H1 (cell line): ENCODE measurements at regions not wholly inside any gene's neighbourhood (a gene's known extent, or its start where the extent isn't known, plus 50 kb on each side); places are given as distances from the start of the nearest gene placed in this dataset.
A peak's percentile ranks its signal among the peaks of the same experiment; 100 is the strongest.

Experiments
- BACH1 ChIP-seq: IDR thresholded peaks from 2 replicates; pipeline ENCODE4 v1.6.1; 2012; ENCODE audit warnings: low read length, improper control_type of control experiment
- BCL11A ChIP-seq, 2 experiments: IDR thresholded peaks; one replicate each; pipeline ENCODE4 v1.6.1; 2011; ENCODE audit warnings: low read depth in 2 of 2, low read length in 2 of 2, mild to moderate bottlenecking in 2 of 2
- BRCA1 ChIP-seq: IDR thresholded peaks from 2 replicates; pipeline ENCODE4 v1.6.1; 2012; ENCODE audit warnings: low read depth, low read length, improper control_type of control experiment
- CBX5 ChIP-seq: fragments of 300-800, 300-1000 bp; sonication (generic); IDR thresholded peaks from 2 replicates; pipeline ENCODE4 v1.7.1; 2016; ENCODE audit warnings: antibody characterized with exemption, low read length, low read depth
- CEBPB ChIP-seq: IDR thresholded peaks from 2 replicates; pipeline ENCODE4 v1.6.1; 2012; ENCODE audit warnings: low read depth, low read length
- CHD1 ChIP-seq: IDR thresholded peaks from 2 replicates; pipeline ENCODE4 v1.6.1; 2012; ENCODE audit warnings: low read depth, low read length, improper control_type of control experiment
- CHD2 ChIP-seq: IDR thresholded peaks from 2 replicates; pipeline ENCODE4 v1.6.1; 2012; ENCODE audit warnings: low read length, improper control_type of control experiment
- CREB1 ChIP-seq: IDR thresholded peaks from 2 replicates; pipeline ENCODE4 v1.6.1; 2012; ENCODE audit warnings: inconsistent platforms
- EGR1 ChIP-seq: IDR thresholded peaks from 2 replicates; pipeline ENCODE4 v1.6.1; 2011; ENCODE audit warnings: low read depth, low read length, borderline replicate concordance
- EP300 ChIP-seq, 2 experiments: IDR thresholded peaks; 1 replicate in 1 of 2; 2 replicates in 1 of 2; pipeline ENCODE4 v1.6.1; 2011 to 2012; ENCODE audit warnings: low read depth in 2 of 2, low read length in 2 of 2, mild to moderate bottlenecking in 2 of 2, borderline replicate concordance in 1 of 2, inconsistent platforms in 1 of 2, moderate library complexity in 1 of 2
- FOSL1 ChIP-seq: IDR thresholded peaks from 2 replicates; pipeline ENCODE4 v1.6.1; 2011; ENCODE audit warnings: mild to moderate bottlenecking, low read depth, low read length, moderate library complexity; ENCODE audit not compliant: insufficient read depth
- GABPA ChIP-seq: IDR thresholded peaks from 2 replicates; pipeline ENCODE4 v1.6.1; 2011; ENCODE audit warnings: mild to moderate bottlenecking, low read length, moderate library complexity, borderline replicate concordance; ENCODE audit not compliant: insufficient read depth
- GTF2F1 ChIP-seq: IDR thresholded peaks from 2 replicates; pipeline ENCODE4 v1.6.1; 2012; ENCODE audit warnings: low read depth, low read length, improper control_type of control experiment, borderline replicate concordance
- JUND ChIP-seq: IDR thresholded peaks from 2 replicates; pipeline ENCODE4 v1.6.1; 2011; ENCODE audit warnings: mild to moderate bottlenecking, improper control_type of control experiment, low read length
- MAFK ChIP-seq: IDR thresholded peaks from 2 replicates; pipeline ENCODE4 v1.6.1; 2012; ENCODE audit warnings: low read depth, mild to moderate bottlenecking, improper control_type of control experiment, low read length
- MAX ChIP-seq: IDR thresholded peaks from 2 replicates; pipeline ENCODE4 v1.6.1; 2012; ENCODE audit warnings: inconsistent platforms
- PHF8 ChIP-seq: fragments of 200-600 bp; sonication (generic); conservative IDR thresholded peaks from 2 replicates; pipeline ENCODE4 v1.7.1; 2012; ENCODE audit warnings: low read depth, mild to moderate bottlenecking, inconsistent platforms, low read length, moderate library complexity
- RAD21 ChIP-seq, 2 experiments: IDR thresholded peaks in 1 of 2; conservative IDR thresholded peaks in 1 of 2; 2 replicates each; pipeline ENCODE4 v1.6.1; 2011; ENCODE audit warnings: low read depth in 2 of 2, low read length in 2 of 2, improper control_type of control experiment in 1 of 2, inconsistent platforms in 1 of 2, mild to moderate bottlenecking in 1 of 2, moderate library complexity in 1 of 2
- SIX5 ChIP-seq: IDR thresholded peaks from 2 replicates; pipeline ENCODE4 v1.6.1; 2011; ENCODE audit warnings: mild to moderate bottlenecking, low read depth, low read length
- SP1 ChIP-seq: IDR thresholded peaks from 2 replicates; pipeline ENCODE4 v1.6.1; 2011; ENCODE audit warnings: low read depth, low read length
- SP4 ChIP-seq: IDR thresholded peaks from 2 replicates; pipeline ENCODE4 v1.6.1; 2012; ENCODE audit warnings: low read length, inconsistent platforms
- SRF ChIP-seq: IDR thresholded peaks from 2 replicates; pipeline ENCODE4 v1.6.1; 2011; ENCODE audit warnings: mild to moderate bottlenecking, low read depth, low read length, moderate library complexity
- TAF7 ChIP-seq: optimal IDR thresholded peaks from 2 replicates; pipeline ENCODE3; 2011; ENCODE audit warnings: low read depth, mild to moderate bottlenecking, inconsistent platforms, low read length, moderate library complexity, borderline replicate concordance
- TCF12 ChIP-seq: IDR thresholded peaks from 2 replicates; pipeline ENCODE4 v1.6.1; 2011; ENCODE audit warnings: low read depth, mild to moderate bottlenecking, low read length
- USF2 ChIP-seq: IDR thresholded peaks from 2 replicates; pipeline ENCODE4 v1.6.1; 2011; ENCODE audit warnings: low read length, improper control_type of control experiment
- YY1 ChIP-seq: IDR thresholded peaks from 2 replicates; pipeline ENCODE4 v1.6.1; 2011; ENCODE audit warnings: low read depth, mild to moderate bottlenecking, low read length
- ZNF274 ChIP-seq: IDR thresholded peaks from 2 replicates; pipeline ENCODE4 v1.7.0; 2012; ENCODE audit warnings: low read length, borderline replicate concordance; ENCODE audit errors: extremely low read depth

- TF ChIP-seq SRF = no peak
- no peak for TF ChIP-seq TAF7
- TF ChIP-seq BACH1 = 0 out of 2 replicates have a peak, but pooled peaks have one; percentile 25
- no peak for TF ChIP-seq CEBPB
- no peak for TF ChIP-seq FOSL1
- no peak for TF ChIP-seq SIX5
- TF ChIP-seq TCF12 = no peak
- no peak for TF ChIP-seq USF2
- TF ChIP-seq SP1 = no peak
- no peak for TF ChIP-seq PHF8
- no peak for TF ChIP-seq CHD2
- peak; percentile 26; the same call in 1 of the 2 replicates for TF ChIP-seq MAX
- TF ChIP-seq YY1 = no peak
- TF ChIP-seq EGR1 = no peak
- no peak for TF ChIP-seq MAFK
- TF ChIP-seq EP300 (IDR thresholded peaks at IDR 0.05; ENCODE audit: borderline replicate concordance in 1 of 2, low read depth in 2 of 2, low read length in 2 of 2) = no peak
- no peak for TF ChIP-seq CHD1
- TF ChIP-seq BRCA1 = no peak
- TF ChIP-seq SP4 = no peak
- peak; percentile 37 to 54 for TF ChIP-seq RAD21 (IDR thresholded peaks at IDR 0.05 in 1 of 2, conservative IDR thresholded peaks at IDR 0.05 in 1 of 2; ENCODE audit: low read depth in 2 of 2, low read length in 2 of 2)
- TF ChIP-seq GABPA = no peak
- TF ChIP-seq CBX5 = no peak
- TF ChIP-seq CREB1 = peak; percentile 44; the same call in 1 of the 2 replicates
- TF ChIP-seq JUND = no peak
- TF ChIP-seq ZNF274 = no peak
- no peak for TF ChIP-seq GTF2F1
- TF ChIP-seq BCL11A (IDR thresholded peaks at IDR 0.05; ENCODE audit: low read depth in 2 of 2, low read length in 2 of 2) = no peak
Observed at GRCh38 chr17:51487947-51488346, 227.6 kb downstream of the UTP18 start (continued).
